ENCODE measurements at regions not wholly inside any gene's neighbourhood (a gene's known extent, or its start where the extent isn't known, plus 50 kb on each side); places are given as distances from the start of the nearest gene placed in this dataset.

DNA sequence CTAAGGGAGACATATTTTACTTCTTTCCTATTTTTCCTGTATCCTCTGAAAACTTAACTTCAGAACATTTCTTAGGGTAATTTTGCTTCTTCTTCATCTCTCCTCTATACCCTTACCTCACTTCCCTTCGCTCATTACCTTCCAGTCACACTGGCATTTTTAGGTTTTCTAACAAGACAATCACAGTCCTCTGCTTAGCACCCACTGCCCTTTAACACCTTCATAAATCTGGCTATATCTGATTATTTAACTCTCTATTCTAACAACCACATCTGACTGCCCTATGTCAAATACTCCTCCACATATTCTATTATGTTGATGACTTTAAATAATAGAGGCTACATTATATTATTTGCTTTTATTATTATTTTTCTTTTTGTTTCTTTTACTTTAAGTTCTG, 1058.0 kb upstream of the CNTN5 start:
- no peak for DNase-seq (ENCODE audit: low spot score)

DNA sequence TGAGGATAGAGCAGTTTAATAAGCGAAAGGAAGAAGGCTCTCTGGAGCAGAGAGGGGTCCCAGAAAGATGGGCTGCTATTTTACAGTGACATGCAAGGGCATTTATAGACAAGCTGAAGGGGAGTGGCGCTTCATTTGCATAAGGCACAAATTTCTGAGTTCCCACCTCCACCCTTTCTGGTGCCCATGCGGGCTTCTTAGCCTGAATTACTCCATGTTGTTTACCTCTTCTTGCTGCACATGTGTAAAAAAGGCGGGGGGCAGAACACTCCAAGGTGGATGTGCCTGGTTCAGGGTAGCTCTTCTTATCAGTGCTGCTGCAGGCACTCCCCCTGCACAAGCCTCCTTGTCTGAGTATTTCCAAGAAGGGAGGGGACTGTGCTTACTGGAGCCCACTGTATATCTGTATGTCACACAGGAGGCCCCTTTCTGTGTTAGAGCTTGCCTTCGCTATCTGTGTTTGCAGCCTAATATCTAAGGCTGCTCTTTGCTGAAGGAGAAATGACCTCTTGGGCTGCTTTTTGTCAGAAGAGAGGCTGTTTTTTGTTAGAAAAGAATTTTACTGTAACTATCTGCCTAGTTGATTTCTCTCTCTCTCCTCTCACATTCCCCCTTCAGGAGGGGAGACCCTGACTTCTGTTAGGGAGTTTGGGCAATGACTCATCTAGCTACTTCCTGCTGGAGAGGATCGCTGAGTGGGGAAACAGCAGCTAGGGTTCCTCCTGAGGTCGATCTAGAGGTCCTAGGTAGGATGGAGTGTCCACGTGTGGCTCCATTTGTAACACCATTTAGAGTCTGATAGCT, 1057.0 kb upstream of the CNTN5 start:
- DNase-seq (ENCODE audit: low spot score): no peak

DNA sequence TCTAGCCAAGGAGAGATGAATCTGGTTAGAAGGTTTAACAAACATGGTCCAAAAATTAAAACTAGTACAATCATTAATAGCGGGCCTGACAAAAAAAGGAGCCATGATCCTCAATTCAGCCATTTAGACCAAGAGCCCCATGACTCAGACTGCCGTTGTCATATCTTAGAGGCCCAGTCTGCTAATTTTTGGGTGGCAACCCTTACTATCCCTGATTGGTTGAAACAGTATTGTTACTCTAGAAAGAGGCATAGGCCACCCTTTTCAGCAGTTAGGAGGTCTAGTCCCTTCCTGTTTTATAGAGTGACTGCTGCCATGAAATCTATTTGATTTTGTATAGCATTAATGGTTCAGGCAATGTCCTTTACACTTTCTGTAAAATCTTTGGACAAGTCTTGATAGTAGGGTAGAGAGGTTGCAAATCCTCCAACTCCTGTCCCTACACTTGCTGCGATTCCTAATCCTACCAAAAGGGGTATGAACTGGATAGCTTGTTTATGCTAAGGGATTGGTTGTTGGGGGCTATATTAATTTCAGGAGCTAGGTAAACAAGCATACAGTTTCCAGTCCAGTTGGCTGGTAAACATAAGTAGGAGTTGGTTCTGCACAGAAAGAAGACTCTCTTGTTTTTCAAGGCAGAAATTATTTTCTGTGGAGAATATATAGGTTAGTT, 1056.3 kb upstream of the CNTN5 start:
- DNase-seq (ENCODE audit: low spot score): no peak

DNA sequence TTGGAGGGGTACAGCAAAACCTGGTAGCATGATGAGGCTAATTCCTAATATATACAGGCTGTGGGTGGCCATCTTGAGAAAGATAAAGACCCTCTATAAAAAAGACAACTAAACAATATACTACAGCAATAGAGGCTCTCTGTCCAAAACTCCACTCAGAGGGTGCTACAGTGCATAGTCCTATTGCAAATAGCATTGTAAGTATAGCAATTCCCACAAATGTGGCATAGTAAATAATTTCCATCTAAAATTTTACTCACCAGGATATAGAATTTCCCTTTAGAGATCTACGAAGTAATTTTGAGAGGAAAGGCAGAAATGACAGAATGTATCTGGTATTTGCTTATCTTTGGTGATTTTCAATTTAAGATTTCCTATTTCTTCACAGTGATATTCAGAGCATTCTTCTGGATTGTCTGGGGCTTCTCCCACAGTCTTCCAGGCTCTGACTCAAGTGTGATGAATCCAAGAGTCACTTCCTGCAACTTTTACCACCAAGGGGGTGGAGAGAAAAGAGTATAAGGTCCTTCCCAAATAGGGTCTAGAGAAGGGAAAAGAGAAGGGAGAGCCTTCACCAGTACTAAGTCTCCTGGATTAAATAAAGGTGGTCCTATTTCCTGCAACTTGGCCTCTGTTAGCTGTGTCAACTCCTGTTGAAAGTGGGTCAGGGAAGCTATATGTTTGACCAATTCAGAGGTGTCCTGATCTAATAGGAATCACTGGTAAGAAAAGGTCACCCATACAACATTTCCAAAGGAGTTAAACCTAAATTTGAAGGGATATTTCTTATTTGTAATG, 1054.7 kb upstream of the CNTN5 start:
- DNase-seq (ENCODE audit: low spot score): peak; percentile 79

DNA sequence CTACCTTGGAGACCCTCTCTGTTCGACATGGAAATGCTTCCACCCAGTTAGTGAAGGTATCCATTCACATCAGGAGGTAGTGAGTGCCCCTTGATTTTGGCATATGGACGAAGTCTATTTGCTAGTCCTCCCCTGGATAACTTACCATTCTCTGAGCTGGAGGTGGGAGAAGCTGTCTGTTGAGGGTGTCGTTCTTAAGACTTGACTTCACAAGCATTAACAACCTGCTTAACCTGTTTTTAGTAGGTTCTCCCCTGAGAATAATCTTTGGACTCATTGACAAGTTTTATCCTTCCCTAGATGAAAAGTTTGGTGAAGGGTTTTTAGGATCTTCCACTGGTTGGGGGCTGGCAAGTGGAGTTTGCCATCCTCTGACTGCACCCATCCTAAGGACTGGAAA, 1053.8 kb upstream of the CNTN5 start:
- no peak for DNase-seq (ENCODE audit: low spot score)

DNA sequence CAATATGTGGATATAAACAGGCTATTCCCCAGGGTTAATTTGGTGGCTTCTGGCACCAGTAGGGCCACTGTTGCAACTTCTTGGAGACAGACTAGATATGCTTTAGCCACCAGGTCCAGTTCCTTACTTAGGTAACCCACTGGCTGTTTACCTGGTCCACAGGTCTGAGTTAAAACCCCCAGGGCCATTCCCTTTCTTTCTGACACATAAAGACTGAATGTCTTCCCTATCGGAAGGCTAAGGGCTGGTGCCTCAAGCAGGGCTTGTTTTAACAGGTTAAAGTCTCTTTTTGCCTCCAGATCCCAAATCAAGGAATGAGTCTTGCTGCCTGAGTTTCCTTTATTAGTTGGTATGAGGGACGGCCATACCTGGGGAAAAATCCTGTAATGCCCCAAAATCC, 1052.7 kb upstream of the CNTN5 start:
- no peak for DNase-seq (ENCODE audit: low spot score)

DNA sequence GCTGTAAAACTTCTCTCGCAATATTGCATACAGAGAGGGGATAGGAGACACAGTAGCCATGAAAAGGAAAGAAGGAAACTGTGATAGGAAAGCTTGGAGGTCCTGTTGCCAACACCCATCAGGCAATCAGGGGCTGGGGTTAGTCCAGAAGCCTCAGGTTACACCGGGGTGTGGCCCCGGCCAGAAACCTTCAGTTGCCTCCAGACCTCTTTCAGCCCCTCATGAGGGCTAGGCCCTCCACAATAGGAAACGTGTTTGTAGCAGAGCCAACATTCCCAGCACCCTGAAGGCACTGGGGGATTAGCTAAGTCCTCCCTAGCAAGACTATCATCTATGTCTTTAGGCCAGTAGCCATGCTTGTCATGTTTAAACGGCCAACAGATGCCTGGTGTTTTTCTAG, 1048.0 kb upstream of the CNTN5 start:
- no peak for DNase-seq (ENCODE audit: low spot score)

DNA sequence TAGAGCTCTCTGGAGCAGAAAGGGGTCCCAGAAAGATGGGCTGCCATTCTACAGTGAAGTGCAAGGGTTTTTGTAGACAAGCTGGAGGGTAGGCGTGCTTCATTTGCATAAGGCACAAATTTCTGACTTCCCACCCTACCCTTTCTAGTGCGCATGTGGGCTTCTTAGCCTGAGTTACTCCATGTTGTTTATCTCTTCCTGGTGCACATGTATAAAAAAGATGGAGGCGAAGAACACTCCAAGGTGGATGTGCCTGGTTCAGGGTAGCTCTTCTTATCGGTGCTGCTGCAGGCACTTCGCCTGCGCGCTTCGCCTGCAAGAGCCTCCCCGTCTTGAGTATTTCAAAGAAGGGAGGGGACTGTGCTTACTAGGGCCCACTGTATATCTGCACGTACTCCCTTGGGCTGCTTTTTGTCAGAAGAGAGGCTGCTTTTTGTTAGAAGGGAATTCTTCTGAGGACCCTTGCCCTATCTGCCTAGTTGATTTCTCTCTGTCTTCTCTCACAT, 1047.3 kb upstream of the CNTN5 start:
- DNase-seq (ENCODE audit: low spot score): no peak

DNA sequence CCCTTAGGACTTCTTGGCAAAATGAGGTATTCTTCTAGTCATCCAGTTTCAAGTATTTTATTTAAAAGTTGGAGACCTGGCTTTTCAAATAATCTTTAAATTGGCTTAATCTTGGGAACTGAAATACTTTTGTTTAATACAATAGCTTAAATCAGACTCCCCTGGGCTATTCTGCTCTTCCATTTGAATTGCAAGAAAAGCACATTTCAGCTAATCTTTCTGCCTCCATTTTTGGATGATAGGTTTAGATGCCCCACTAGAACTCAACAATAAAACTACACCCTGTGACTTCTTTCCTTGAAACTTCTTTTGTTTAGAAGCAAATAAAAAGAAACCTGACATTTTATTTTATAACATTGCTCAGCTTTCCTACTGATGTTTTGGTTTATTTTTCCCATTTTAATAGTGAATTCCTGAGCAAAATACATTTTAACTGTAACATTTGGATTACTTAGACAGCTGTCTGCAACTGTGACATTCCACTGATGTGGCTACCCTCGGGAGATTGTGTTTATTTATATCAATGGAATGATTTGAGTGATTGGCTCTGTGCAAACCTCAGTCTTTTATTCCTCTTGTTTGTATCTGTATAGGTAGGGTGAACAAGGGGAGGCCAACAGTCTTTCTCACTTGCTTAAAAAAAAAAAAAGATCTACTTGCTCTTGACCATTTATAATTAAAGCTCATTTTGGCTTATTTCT, 1045.8 kb upstream of the CNTN5 start:
- DNase-seq (ENCODE audit: low spot score): no peak

DNA sequence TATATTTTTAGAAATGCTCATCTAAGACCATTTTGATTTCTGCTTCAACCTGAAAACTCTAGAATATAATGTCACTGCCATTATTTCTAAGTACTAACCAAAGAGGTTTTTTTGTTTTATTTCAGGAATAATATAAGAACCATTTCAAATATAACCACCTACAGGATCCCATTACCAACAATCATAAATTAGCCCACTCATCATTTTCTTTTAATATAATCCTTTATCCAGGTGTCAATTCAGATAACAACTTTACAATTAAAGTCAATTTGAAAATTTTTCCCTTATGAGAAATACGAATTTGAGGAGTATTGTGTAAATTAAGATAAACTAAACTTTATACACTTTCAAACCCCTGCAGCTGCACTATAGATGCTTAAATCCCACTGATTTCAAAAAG, 1043.0 kb upstream of the CNTN5 start:
- DNase-seq (ENCODE audit: low spot score): no peak

DNA sequence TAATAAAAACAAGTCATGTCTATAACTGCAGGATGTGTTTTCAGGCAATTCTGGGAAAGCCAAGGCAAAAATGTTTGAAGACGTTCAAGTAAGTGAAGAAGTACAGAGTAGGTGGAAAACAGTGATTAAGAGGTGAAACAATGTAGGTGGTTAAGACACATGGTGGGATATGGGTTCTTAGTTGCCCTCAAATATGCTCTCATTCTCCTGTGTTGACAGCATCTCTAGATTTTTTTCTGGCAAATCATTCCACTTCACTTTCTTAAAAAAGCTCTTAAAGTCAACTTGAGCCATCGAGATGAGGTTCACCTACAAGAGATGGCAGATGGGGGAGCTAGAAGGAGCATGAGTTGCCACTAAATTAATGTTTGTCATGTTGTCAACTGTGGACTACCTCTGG, 1041.0 kb upstream of the CNTN5 start:
- DNase-seq (ENCODE audit: low spot score): peak; percentile 11

DNA sequence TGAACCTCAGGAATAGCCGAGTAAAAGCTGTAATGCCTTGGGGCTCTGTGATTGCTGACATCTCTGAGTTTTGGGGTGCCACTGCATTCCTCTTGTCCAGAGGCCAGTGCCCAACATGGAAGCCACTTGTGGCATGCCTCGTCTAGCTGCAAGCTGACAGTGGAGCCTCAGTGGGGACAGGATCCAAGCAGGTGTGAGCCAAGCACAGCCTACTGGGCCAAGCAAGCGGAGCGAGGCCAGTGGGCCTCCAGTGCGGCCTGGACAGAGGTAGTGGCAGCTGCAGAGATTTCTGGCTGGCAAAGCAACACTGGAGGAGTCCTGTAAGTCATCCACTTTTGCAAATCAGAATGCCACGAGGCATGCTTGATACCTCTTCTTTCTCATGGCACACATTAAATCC, 1038.2 kb upstream of the CNTN5 start:
- DNase-seq (ENCODE audit: low spot score): no peak

DNA sequence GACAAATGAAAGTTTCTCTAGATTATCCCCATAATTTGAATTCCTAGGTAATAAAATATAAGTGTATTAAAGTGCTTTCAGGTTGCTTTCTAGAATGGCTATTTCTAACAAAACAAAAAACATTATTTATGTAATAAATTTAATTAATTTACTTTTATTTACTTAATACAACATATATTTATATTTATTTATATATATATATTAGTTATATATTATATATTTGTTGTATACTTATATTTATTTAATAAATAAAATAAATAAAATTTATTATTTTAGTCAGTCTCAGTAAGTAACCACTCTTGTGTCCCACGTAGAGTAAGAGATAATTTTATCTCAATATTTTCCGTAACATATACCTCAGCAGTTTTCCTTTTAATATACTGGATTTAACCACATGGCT, 1031.6 kb upstream of the CNTN5 start:
- DNase-seq (ENCODE audit: low spot score): no peak

DNA sequence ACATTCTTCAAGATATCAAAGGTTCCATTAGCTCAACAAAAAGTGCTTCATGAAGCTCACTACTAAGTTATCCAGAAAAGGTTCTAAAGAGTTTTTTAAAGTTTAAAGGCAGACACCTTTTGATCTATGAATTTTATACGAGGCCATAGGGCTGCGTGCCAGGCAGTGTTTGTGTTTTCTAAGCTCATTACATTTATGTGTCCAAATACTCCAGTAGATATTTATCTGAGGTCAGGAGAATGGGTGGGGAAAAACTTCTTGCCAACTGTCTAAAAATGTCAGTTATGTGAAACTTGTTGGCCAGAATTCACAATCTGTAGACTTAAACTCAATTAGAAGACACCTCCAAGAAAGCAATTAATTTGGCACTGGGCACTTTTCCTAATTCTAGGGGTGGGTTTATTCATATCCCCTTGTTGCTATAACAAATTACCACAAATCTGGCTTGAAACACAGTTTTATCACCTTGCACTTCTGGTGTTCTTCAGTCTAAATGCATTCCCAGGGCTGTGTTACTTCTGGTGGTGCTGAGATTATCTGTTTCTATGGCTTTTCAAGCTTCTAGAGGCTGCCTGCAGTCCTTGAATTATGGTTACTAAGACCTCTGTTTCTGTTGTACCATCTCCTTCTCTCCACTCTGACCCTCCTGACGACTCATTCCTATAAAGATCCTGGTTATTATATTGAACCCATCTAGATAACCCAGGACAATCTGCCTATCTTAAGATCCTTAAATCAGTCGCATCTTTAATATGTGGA, 1030.4 kb upstream of the CNTN5 start:
- DNase-seq (ENCODE audit: low spot score): no peak

DNA sequence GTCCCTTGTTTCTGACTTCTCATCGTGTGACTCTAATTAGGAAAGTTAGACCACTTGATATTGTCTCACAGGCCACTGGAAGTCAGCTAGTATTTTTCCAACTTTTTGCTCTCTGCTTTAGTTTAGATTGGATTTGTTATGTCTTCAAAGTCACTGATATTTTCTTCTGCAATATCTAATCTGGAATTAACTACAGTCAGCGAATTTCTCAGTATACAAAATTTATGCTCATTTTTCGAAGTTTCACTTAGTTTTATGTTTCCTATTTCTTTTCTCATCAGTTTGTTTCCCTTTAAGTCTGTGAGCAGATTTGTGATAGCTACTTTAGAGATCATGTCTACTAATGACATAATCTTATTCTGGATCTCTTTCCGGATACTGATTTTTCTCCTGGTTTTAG, 1027.2 kb upstream of the CNTN5 start:
- DNase-seq (ENCODE audit: low spot score): no peak

DNA sequence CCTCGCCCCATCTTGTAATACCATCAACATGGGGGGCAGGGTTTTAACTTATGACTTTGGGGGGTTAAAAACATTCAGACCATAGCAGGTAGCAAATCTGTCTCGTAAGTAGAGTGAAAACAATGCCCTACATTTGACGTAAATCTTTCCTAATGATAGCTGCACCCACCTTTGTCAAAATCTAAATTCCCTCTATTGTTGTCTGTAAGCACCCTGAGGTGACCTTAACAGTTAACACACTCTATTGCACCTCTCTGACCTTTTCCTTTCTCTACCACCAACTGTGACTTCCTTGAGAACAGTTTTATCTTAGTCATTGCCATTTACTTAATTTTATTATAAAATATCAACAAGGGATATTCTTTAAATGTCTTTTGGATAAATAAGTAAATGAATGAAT, 1024.9 kb upstream of the CNTN5 start:
- no peak for DNase-seq (ENCODE audit: low spot score)

DNA sequence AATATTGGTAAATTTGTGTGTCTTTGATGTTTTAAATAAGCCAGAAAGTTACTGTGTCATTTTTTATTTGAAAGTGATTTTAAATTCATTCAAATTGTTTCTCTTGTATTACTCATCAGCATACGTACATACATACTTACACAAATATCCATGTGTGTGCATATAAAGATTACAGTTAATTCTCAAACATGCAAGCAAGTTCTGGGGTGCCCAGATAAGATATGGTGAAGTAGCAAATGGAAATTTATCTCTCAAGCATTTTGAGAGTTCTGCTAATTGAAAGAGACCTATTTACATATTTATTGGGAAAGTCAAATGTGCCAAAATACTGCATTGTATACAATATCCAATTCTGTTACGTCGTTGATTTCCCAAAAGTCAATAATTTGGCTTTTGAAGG, 1024.0 kb upstream of the CNTN5 start:
- no peak for DNase-seq (ENCODE audit: low spot score)

DNA sequence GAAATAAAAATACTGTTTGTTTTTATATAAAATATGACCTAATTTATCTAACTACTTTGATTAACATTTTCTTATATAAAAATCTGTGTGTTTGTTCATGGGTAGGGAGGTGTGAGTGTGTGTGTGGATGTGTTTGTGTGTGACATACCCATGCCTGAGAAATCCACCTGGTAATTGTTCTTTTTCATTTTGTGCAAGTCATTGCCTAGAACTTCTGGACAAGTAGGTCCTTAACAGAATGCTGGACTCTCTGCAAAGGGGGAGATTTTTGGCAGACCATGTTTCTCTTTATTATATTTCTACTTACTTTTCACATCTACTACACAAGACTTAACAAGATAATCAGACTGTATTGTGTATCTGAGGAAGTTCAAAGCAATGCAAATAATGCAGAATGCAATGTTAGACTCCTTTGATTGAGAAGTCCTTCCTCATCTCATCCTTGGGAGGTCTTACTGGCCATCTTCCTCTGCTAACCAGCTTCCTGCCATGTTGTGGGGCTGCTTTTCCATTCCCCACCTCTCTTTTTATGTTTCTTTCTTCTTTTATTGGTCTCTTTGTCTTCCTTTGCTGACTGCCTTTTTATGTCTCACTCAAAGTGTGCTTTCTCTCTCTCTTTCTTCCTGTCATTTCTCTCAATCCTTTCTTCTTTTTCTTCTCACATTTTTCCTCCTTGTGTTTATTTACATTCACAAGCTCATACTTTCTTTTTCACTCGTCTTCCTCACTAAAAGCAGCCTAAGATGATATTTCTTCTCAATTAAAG, 1017.0 kb upstream of the CNTN5 start:
- DNase-seq (ENCODE audit: low spot score): no peak

DNA sequence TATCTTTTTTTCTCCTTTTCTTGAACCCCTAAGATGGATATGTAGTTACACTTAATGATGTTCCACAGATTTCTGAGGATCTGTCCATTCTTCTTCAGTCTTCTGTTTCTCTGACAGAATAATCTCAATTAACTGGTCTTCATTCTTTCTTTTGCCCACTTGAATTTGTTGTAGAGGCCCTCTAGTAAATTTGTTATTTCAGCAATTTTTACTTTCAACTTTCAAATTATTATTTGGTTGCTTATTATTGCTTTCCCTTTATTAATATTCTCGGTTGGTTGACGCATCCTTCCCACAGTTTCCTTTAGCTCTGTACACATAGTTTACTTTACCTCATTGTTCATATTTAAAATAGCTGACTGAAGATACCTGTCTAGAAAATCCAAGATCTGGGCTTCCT, 1013.7 kb upstream of the CNTN5 start:
- DNase-seq (ENCODE audit: low spot score): no peak

DNA sequence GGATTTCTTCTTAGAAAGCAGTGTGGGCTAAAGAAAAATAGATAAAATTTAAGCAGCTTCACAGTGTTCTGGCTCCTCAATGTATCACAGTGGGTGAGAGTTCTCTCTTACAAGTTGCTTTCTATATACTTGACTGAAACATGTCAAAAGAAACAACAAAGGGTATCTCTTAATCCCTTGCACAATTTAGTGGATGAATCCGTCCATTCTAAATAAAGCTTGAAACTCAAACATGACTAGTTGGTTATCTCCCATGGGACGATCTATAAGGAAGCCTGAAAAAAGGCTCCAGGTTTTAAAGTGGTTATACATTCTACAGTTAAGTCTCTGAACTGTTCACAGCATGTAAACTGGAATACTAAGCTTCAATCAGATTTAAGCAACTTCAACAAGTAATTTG, 993.1 kb upstream of the CNTN5 start:
- DNase-seq (ENCODE audit: low spot score): no peak

DNA sequence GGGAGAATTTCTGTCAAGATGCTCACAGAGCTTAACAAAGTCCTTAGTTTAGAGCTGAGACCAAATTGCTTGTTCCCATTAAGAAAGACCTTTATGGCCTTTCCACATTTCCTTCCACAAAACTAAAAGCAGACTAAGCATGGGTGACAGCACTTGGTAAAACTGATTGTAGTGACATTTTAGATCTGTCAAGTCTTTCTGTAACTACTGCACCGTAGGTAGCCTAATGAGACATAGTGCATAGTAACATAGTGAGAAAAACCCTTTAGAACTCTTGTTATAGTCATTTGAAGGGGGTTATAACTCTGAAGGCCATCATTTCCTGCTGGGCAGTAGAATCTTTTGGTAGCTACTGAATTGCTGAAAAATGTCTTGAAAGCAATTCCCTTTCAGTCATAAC, 990.9 kb upstream of the CNTN5 start:
- DNase-seq (ENCODE audit: low spot score): no peak
